ENCODE measurements at regions not wholly inside any gene's neighbourhood (a gene's known extent, or its start where the extent isn't known, plus 50 kb on each side); places are given as distances from the start of the nearest gene placed in this dataset.

DNA sequence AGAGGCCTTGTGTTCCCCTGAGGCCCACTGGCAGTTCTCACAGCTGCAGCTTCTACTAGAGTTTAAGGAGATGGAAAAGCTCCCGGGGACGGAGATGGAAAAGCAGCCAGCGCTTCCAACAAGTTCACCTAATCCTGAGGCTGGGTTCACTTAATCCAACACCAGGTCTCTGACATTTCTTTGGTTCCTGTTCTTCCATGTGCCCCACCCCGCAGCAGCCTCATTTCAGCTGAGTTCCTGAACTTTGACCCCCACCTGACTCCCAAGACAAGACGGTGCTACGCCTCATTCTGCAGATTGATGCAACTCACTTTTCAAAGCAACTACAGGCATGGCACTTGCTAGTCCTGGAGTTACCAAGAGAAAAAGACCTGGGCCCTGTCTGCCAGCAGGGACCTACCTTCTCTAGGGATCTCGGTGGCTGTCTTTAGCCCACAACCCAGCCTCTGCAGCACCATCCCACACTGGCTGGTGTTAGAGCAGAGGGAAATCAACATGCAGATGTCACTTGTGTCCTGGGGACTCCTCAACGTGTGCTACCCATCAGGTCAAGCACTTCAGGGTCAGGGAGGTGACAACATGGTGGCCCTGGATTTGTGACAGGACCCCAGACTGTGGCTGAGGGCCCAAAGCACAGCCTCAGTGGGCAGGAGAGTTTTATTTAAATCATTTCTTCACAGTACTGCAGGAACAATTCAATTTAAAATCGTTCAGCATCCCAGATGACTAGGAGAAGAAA is 406.1 kb downstream of the VPS13C start:
- TF ChIP-seq, protein P1, sequence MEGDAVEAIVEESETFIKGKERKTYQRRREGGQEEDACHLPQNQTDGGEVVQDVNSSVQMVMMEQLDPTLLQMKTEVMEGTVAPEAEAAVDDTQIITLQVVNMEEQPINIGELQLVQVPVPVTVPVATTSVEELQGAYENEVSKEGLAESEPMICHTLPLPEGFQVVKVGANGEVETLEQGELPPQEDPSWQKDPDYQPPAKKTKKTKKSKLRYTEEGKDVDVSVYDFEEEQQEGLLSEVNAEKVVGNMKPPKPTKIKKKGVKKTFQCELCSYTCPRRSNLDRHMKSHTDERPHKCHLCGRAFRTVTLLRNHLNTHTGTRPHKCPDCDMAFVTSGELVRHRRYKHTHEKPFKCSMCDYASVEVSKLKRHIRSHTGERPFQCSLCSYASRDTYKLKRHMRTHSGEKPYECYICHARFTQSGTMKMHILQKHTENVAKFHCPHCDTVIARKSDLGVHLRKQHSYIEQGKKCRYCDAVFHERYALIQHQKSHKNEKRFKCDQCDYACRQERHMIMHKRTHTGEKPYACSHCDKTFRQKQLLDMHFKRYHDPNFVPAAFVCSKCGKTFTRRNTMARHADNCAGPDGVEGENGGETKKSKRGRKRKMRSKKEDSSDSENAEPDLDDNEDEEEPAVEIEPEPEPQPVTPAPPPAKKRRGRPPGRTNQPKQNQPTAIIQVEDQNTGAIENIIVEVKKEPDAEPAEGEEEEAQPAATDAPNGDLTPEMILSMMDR (IDR thresholded peaks at IDR 0.05; ENCODE audit: borderline replicate concordance, control extremely low read depth, extremely low read depth, insufficient read depth, missing control alignments), result no peak
- in situ Hi-C loops (cut with MboI; ENCODE audit: low sequenced_read_pairs, unreplicated experiment), result no loop called here
- no peak for DNase-seq (ENCODE audit: low spot score)

DNA sequence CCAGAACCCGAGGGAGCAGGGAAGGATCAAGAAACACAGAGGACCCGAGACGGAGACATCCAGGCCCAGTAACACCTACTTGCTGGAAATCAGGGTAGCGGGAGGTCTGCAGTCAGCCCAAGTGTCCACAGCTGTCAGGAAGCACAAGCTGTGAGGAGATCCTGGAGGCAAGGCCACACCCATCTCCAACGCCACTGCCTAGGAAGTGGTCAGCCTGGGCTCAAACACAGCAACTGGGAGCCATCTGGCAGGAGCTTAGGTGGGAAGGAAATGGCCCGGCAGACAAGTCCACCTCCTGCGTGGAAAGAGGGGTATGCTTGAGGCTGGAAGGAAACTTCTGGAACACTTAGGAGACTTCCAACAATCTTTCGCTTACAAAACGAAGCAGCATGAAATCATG is 407.1 kb downstream of the VPS13C start:
- in situ Hi-C loops (cut with MboI; ENCODE audit: low sequenced_read_pairs, unreplicated experiment), result no loop called here
- DNase-seq (ENCODE audit: low spot score), result no peak
- TF ChIP-seq, protein P1 (IDR thresholded peaks at IDR 0.05; ENCODE audit: borderline replicate concordance, control extremely low read depth, extremely low read depth, insufficient read depth, missing control alignments), result no peak

DNA sequence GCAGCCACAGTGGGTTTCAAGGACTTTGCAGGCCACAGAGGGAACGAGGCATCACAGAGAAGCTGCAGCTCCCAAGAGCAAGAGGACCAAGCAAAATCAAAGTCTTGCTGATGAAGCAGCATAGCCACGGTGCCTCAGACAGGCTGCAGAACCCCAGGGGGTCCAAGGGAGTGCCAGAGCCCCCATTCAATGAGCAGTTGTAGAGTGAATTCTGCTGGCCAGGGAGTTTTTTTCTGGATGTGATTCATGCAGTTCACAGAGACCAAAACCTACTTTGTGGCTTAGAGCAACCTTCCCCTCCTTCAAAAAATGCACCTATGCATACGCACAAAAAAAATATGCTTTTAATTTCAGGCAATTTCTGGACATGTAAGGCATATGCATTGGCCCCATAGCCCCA is 409.0 kb downstream of the VPS13C start:
- TF ChIP-seq, protein P1 (IDR thresholded peaks at IDR 0.05; ENCODE audit: borderline replicate concordance, control extremely low read depth, extremely low read depth, insufficient read depth, missing control alignments), result no peak
- DNase-seq (ENCODE audit: low spot score), result no peak
- in situ Hi-C loops (cut with MboI; ENCODE audit: low sequenced_read_pairs, unreplicated experiment), result no loop called here

DNA sequence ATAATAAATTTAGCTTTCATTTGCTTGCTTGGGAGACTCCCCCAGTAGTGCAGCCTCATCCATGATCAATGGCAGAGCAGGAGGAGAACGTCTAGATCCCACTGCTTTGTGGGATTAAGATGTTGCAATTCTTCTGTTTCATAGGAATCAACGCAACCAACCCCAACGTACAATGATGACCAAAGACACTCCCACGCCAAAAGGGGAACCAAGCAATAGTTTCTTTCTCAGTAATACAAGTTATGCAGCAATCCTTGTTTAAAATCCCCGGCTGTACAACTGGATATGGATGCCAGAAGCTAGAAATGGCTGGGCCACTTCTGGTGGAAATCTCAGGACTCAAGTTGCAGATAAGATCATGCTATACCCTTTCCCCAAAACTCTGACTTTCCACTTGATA is 411.2 kb downstream of the VPS13C start:
- in situ Hi-C loops (cut with MboI; ENCODE audit: low sequenced_read_pairs, unreplicated experiment), result no loop called here
- TF ChIP-seq, protein P1 (IDR thresholded peaks at IDR 0.05; ENCODE audit: borderline replicate concordance, control extremely low read depth, extremely low read depth, insufficient read depth, missing control alignments), result no peak
- DNase-seq (ENCODE audit: low spot score), result no peak

DNA sequence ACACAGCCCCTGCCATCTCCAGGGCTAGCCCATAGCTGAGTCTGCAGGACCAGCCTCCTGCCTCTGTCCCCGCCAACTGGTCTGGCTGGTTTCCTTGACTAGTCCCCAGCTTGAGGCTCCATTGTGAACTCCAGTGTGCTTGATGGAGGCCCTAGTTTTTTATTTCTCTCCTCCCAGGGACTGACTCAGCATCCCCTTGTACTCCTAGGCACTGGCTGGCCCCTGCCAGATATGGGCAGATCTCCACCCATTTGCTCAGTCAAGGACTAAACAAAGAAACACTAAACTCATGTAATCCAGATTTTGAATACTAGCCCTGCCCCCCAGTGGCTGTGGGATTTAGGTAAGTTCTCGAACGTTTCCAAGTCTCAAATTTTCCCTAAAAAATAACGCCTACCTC is 415.4 kb upstream of the RORA start:
- in situ Hi-C loops (cut with MboI; ENCODE audit: low sequenced_read_pairs, unreplicated experiment), result no loop called here
- TF ChIP-seq, protein P1 (IDR thresholded peaks at IDR 0.05; ENCODE audit: borderline replicate concordance, control extremely low read depth, extremely low read depth, insufficient read depth, missing control alignments), result no peak
- no peak for DNase-seq (ENCODE audit: low spot score)

DNA sequence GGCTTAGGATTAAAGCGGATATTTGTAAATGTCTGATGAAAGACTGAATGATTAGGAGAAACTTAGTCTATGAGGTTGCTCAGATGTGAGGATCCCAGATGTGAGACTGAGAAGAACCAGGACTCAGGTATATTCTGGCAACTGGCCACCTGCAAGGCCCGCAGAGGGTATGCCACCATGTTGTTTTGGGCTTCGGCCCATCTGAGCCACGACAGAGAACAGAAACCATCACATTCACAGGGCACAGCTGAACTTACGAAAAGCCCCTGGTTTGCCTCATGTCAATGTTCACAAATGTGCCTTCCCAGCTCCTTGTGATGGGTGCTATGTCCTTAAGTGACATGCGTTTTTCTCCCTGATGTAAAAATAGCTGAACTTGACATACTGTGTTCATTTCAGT is 412.5 kb upstream of the RORA start:
- in situ Hi-C loops (cut with MboI; ENCODE audit: low sequenced_read_pairs, unreplicated experiment), result no loop called here
- TF ChIP-seq, protein P1 (IDR thresholded peaks at IDR 0.05; ENCODE audit: borderline replicate concordance, control extremely low read depth, extremely low read depth, insufficient read depth, missing control alignments), result no peak

More for the DNA sequence above, 412.5 kb upstream of the RORA start:
- no peak for DNase-seq (ENCODE audit: low spot score)
